GM18505 (cell line): ENCODE measurements at regions not wholly inside any gene's neighbourhood (a gene's known extent, or its start where the extent isn't known, plus 50 kb on each side); places are given as distances from the start of the nearest gene placed in this dataset.
"Not testable (repeated sequence)": the region's sequence is repeated elsewhere in the genome, so short reads cannot be mapped to it uniquely, and the experiment has no call there.

Experiments used
- ATAC-seq: cut with Tn5 transposase; IDR thresholded peaks from one replicate; pipeline ENCODE4 v1.9.1; 2021; ENCODE audit not compliant: unreplicated experiment
- POLR2A ChIP-seq: IDR thresholded peaks from 4 replicates; pipeline ENCODE4 v1.6.1; 2011; ENCODE audit warnings: borderline replicate concordance; ENCODE audit not compliant: insufficient read depth, insufficient read length; ENCODE audit errors: extremely low read depth

DNA sequence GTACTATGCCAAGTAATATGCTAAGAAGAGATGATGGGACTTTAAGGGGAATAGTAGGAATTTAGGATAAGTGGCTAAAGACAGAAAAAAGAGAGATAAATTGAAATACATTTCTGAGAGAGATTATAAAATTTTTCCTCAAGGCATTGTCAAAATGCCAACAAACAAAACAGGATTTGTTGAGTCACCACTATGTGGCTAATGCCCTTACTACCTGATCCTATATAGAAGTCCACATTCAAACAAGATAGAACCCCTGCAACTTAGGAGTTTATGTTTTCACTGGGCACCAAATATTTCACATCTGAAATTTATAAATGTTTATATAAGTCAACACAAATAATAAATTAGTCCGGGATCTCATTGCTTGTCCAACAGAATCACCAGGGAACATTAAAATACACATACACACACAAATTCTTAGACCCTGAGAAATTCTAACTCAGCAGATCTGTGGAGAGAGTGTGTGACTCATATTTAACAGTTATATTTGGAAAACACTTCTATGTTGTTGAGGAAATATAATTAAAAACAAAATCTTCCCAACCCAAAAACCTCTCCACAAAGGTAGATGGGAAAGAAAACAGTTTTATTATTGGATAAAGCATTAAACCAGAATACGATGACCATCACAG lies 154.3 kb downstream of the PPP1R3A start:
- no peak for TF ChIP-seq POLR2A
- no peak for ATAC-seq

DNA sequence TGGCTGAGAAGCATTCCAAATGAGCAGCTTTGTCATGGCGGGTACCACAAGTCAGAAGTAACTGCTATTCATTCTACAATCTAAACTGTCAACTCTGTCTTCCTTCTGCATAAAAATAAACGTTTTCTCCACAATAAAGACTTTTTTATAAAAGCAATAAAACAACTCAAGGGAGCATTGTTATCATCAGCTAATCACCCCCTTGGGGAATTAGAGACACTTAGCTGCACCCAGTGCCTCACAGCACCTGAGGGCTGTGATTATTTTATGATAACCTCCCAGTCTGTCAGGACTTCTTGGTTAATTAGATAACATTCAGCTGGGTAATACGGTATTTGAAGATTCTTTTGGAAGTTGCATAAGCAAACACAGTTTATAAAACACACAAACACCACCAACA lies 155.6 kb downstream of the PPP1R3A start:
- no peak for ATAC-seq
- TF ChIP-seq POLR2A: no peak

DNA sequence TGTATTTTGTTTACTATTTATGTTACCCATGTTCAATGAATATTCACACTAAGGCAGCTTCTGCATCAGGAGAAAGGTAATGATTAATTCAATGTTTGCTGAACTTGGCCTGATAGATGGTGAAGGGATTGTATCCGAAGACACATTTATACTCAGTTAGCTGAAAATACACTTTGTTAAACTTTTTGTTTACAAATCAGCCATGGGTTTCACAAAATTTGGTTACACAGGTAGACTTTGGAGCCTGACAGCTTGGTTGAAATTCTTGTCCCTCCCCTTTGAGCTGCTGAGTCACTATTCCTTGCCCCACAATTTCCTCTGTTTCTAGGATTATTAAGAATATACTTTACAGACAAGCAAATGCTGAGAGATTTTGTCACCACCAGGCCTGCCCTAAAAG lies 162.6 kb downstream of the PPP1R3A start:
- no peak for TF ChIP-seq POLR2A
- no peak for ATAC-seq

DNA sequence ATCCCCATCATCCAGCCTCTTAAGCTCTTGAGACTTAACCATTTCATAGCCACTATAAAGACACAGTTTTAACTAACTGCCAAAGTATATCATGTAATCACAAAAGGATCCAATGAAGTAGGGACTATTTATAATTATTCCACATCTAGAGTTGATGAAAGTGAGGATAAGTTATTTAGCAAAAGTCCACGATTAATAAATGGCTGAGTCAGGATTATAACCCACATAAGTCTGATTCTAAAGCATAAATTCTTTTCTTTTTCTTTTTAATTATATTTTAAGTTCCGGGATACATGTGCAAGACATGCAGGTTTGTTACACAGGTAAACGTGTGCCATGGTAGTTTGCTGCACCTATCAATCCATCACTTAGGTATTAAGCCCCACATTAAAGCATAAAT lies 166.1 kb downstream of the PPP1R3A start:
- TF ChIP-seq POLR2A: no peak
- ATAC-seq: no peak

GRCh38 chr7:113752289-113752688 lies 166.5 kb downstream of the PPP1R3A start:
- ATAC-seq: no peak
- no peak for TF ChIP-seq POLR2A

- no peak for TF ChIP-seq POLR2A
- ATAC-seq: no peak
These were observed 167.3 kb downstream of the PPP1R3A start for GRCh38 chr7:113751547-113751946.

DNA sequence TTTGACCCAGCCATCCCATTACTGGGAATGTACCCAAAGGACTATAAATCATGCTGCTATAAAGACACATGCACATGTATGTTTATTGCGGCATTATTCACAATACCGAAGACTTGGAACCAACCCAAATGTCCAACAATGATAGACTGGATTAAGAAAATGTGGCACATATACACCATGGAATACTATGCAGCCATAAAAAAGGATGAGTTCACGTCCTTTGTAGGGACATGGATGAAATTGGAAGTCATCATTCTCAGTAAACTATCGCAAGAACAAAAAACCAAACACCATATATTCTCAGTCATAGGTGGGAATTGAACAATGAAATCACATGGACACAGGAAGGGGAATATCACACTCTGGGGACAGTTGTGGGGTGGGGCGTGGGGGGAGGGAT lies 170.4 kb downstream of the PPP1R3A start:
- ATAC-seq: not testable (repeated sequence)

- ATAC-seq: not testable (repeated sequence)
These were observed 175.8 kb downstream of the PPP1R3A start for GRCh38 chr7:113742946-113743431.

DNA sequence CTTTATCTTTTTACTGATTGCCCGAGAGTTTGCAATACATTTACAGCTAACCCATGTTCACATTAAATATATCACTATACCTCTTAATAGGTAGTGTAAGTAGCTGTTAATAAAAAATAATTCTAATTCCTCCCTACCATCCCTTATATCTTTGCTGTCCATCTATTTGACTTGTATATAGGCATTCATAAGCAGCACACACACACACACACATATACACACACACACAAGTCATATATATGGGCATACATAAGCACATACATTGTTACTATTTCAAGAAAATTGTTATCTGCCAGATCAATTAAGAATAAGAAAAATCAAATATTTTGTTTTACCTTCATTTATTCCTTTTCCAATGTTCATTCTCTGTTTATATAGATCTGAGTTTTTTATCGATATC lies 176.4 kb downstream of the PPP1R3A start:
- ATAC-seq: no peak
- no peak for TF ChIP-seq POLR2A

- TF ChIP-seq POLR2A: no peak
- ATAC-seq: no peak
These were observed 187.2 kb downstream of the PPP1R3A start for GRCh38 chr7:113731571-113731970.

DNA sequence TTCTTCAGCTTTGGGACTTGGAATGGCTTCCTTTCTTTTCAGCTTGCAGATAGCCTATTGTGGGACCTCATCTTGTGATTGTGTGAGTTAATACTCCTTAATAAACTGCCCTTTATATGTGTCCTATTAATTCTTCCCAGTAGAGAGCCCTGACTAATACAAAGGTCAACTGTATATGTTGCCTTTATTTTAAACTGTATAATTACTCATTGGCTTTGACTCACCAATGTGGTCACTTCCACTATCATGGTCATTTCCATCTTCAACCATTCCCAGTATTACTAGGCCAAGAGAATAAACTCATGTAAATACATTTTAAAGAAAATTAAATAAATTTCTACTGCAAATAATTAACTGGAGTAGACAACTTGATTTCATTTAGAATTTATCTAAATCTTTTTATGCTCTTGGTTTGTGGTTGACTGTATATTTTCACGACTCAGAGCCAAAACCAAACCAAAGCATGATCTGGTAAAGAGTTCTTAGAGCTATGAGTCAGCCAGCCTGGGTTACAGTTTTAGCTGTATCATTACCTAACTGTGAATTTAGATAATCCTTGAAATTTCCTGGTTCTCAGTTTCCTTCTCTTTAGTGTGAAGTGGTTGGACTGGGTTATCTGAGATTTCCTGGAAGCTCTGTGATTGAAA lies 188.4 kb downstream of the PPP1R3A start:
- no peak for TF ChIP-seq POLR2A
- ATAC-seq: no peak

GRCh38 chr7:113727486-113727885 lies 191.3 kb downstream of the PPP1R3A start:
- no peak for TF ChIP-seq POLR2A
- no peak for ATAC-seq

- ATAC-seq: no peak
- TF ChIP-seq POLR2A: no peak
These were observed 196.8 kb downstream of the PPP1R3A start for GRCh38 chr7:113722006-113722405.

GRCh38 chr7:113717739-113718138 lies 201.1 kb downstream of the PPP1R3A start:
- no peak for ATAC-seq
- TF ChIP-seq POLR2A: no peak
